Neuronal stem cell (in vitro differentiated cells): ENCODE measurements at regions not wholly inside any gene's neighbourhood (a gene's known extent, or its start where the extent isn't known, plus 50 kb on each side); places are given as distances from the start of the nearest gene placed in this dataset.

ENCODE experiments used
- DNase-seq: peaks from one replicate; pipeline ENCODE4 v3.0.0-alpha.2; 2013; ENCODE audit warnings: low spot score
- H2AFZ ChIP-seq: one replicate; pipeline ENCODE4 v1.6.1; 2013; ENCODE audit warnings: mild to moderate bottlenecking, low read length, inconsistent platforms
- H2AK5ac ChIP-seq: 2 replicates; pipeline ENCODE4 v1.6.1; 2013; ENCODE audit warnings: low read depth, mild to moderate bottlenecking, inconsistent platforms, low read length, moderate library complexity, mixed read lengths
- H2BK120ac ChIP-seq: 2 replicates; pipeline ENCODE4 v1.6.1; 2013; ENCODE audit warnings: low read depth, mild to moderate bottlenecking, inconsistent platforms, low read length, moderate library complexity, mixed read lengths
- H2BK12ac ChIP-seq: one replicate; pipeline ENCODE4 v1.6.1; 2013; ENCODE audit warnings: low read length, inconsistent platforms
- H2BK15ac ChIP-seq: 2 replicates; pipeline ENCODE4 v1.6.1; 2013; ENCODE audit warnings: mild to moderate bottlenecking, low read length, inconsistent platforms, mixed read lengths
- H2BK5ac ChIP-seq: one replicate; pipeline ENCODE4 v1.6.1; 2013; ENCODE audit warnings: inconsistent platforms, mild to moderate bottlenecking, low read length, moderate library complexity
- H3K14ac ChIP-seq: one replicate; pipeline ENCODE4 v1.6.1; 2013; ENCODE audit warnings: low read length, inconsistent platforms
- H3K18ac ChIP-seq: 2 replicates; pipeline ENCODE4 v1.6.1; 2013; ENCODE audit warnings: low read length, inconsistent platforms
- H3K23ac ChIP-seq: 2 replicates; pipeline ENCODE4 v1.6.1; 2013; ENCODE audit warnings: low read depth, mild to moderate bottlenecking, mixed read lengths, low read length, inconsistent platforms; ENCODE audit not compliant: poor library complexity
- H3K27ac ChIP-seq: replicated peaks from 3 replicates; pipeline ENCODE4 v1.5.1; 2013; ENCODE audit warnings: low read length, inconsistent platforms
- H3K27me3 ChIP-seq, 3 experiments: 2 replicates each; pipeline ENCODE4 v1.6.1; 2013; ENCODE audit warnings: low read length in 3 of 3, mild to moderate bottlenecking in 2 of 3, inconsistent platforms in 1 of 3, low read depth in 1 of 3, mixed read lengths in 1 of 3, moderate library complexity in 1 of 3; ENCODE audit not compliant: control insufficient read depth in 3 of 3, insufficient read depth in 3 of 3
- H3K36me3 ChIP-seq, 2 donors: replicated peaks in 1 of 2; 2 replicates each; pipeline ENCODE4 v1.6.1; 2013; ENCODE audit warnings: low read length in 2 of 2; ENCODE audit not compliant: control insufficient read depth in 2 of 2, insufficient read depth in 2 of 2
- H3K4ac ChIP-seq: 2 replicates; pipeline ENCODE4 v1.6.1; 2013; ENCODE audit warnings: inconsistent platforms, mild to moderate bottlenecking, low read length, moderate library complexity
- H3K4me1 ChIP-seq, 2 donors: 1 replicate in 1 of 2; 2 replicates in 1 of 2; pipeline ENCODE4 v1.6.1; 2013; ENCODE audit warnings: low read length in 2 of 2, low read depth in 1 of 2; ENCODE audit not compliant: control insufficient read depth in 2 of 2, insufficient read depth in 1 of 2
- H3K4me2 ChIP-seq: one replicate; pipeline ENCODE4 v1.6.1; 2013; ENCODE audit warnings: mild to moderate bottlenecking, low read length, inconsistent platforms; ENCODE audit not compliant: insufficient read depth, poor library complexity, severe bottlenecking
- H3K4me3 ChIP-seq, 2 donors: 2 replicates each; pipeline ENCODE4 v1.5.1; 2013; ENCODE audit warnings: low read length in 2 of 2, mild to moderate bottlenecking in 2 of 2, inconsistent platforms in 1 of 2, moderate library complexity in 1 of 2
- H3K79me1 ChIP-seq: one replicate; pipeline ENCODE4 v1.6.1; 2013; ENCODE audit warnings: low read depth, mild to moderate bottlenecking, inconsistent platforms, low read length, moderate library complexity
- H3K9ac ChIP-seq: one replicate; pipeline ENCODE4 v1.6.1; 2013; ENCODE audit warnings: mild to moderate bottlenecking, low read depth, low read length, inconsistent platforms; ENCODE audit not compliant: poor library complexity
- H3K9me3 ChIP-seq, 2 donors: replicated peaks in 1 of 2; 2 replicates each; pipeline versions ENCODE3 to v1.6.1; 2013; ENCODE audit warnings: low read length in 2 of 2, mild to moderate bottlenecking in 2 of 2, inconsistent platforms in 1 of 2, low read depth in 1 of 2, mixed read lengths in 1 of 2, moderate library complexity in 1 of 2; ENCODE audit not compliant: control insufficient read depth in 2 of 2, insufficient read depth in 1 of 2
- H4K8ac ChIP-seq: one replicate; pipeline ENCODE4 v1.6.1; 2013; ENCODE audit warnings: low read depth, mild to moderate bottlenecking, inconsistent platforms, low read length, moderate library complexity
- H4K91ac ChIP-seq: one replicate; pipeline ENCODE4 v1.6.1; 2013; ENCODE audit warnings: low read length, low read depth, mild to moderate bottlenecking, inconsistent platforms; ENCODE audit not compliant: poor library complexity
- WGBS, 2 donors: extraction: QIAGEN DNeasy Blood & Tissue Kit; methylation state at CpG; one replicate each; pipeline ENCODE4 v1.1.7; 2013; ENCODE audit warnings: missing lambda C conversion rate in 2 of 2, mixed read lengths in 1 of 2; ENCODE audit not compliant: insufficient read length in 2 of 2, insufficient replicate concordance in 1 of 2; ENCODE audit errors: extremely low coverage in 2 of 2; 5-methylcytosine and 5-hydroxymethylcytosine counted together

GRCh38 chr11:97364047-97364446, 974.2 kb downstream of the JRKL start:
- Histone ChIP-seq H3K4me2 (no peak overlapping the region), H3K18ac (no peak overlapping the region), H3K9ac (no peak overlapping the region), H3K23ac (no peak overlapping the region), H3K4me3 (no peak overlapping the region), H2AFZ (no peak overlapping the region), H4K8ac (no peak overlapping the region), H3K36me3 (no peaks in the 10 kb centered on the region), H3K4ac (no peak overlapping the region), H2BK12ac (no peak overlapping the region), H2BK15ac (no peak overlapping the region), H3K27ac (no peak overlapping the region), H3K4me1 (no peaks in the 10 kb centered on the region), H3K14ac (no peak overlapping the region), H3K79me1 (no peaks in the 10 kb centered on the region), H2BK5ac (no peak overlapping the region), H2BK120ac (no peak overlapping the region), H3K9me3 (peaks cover 0 to 2% of the 10 kb centered on the region in 2 donors), H2AK5ac (no peak overlapping the region), H4K91ac (no peak overlapping the region), H3K27me3 (no peaks in the 10 kb centered on the region)
- no peak for DNase-seq
- no CpG with 5 or more reads among the region's 1 CpG for WGBS, 2 donors

- Histone ChIP-seq H3K79me1 (no peaks in the 10 kb centered on the region), H4K91ac (no peak overlapping the region), H3K36me3 (no peaks in the 10 kb centered on the region), H2BK120ac (no peak overlapping the region), H3K27me3 (no peaks in the 10 kb centered on the region), H3K4ac (no peak overlapping the region), H4K8ac (no peak overlapping the region), H3K18ac (no peak overlapping the region), H2AK5ac (no peak overlapping the region), H3K9ac (no peak overlapping the region), H3K4me1 (no peaks in the 10 kb centered on the region), H2BK12ac (no peak overlapping the region), H3K27ac (no peak overlapping the region), H2AFZ (no peak overlapping the region), H2BK15ac (no peak overlapping the region), H3K4me3 (peak overlapping the region in 1 of 2 donors; percentile 29), H3K4me2 (no peak overlapping the region), H3K23ac (no peak overlapping the region), H3K9me3 (peaks cover 0 to 2% of the 10 kb centered on the region in 2 donors), H3K14ac (no peak overlapping the region), H2BK5ac (no peak overlapping the region)
- no peak for DNase-seq
- no CpG with 5 or more reads among the region's 10 CpGs for WGBS, 2 donors
Measured at GRCh38 chr11:97367406-97368083, 977.7 kb downstream of the JRKL start.

GRCh38 chr11:97389270-97389669, 999.5 kb downstream of the JRKL start:
- Histone ChIP-seq H2AFZ (no peak overlapping the region), H3K23ac (no peak overlapping the region), H3K79me1 (no peaks in the 10 kb centered on the region), H3K9me3 (no peaks in the 10 kb centered on the region), H3K4me1 (no peaks in the 10 kb centered on the region), H3K4me2 (no peak overlapping the region), H2BK15ac (no peak overlapping the region), H4K8ac (no peak overlapping the region), H2AK5ac (no peak overlapping the region), H2BK12ac (no peak overlapping the region), H3K14ac (no peak overlapping the region), H3K4me3 (no peak overlapping the region), H2BK5ac (no peak overlapping the region), H3K27ac (no peak overlapping the region), H3K4ac (no peak overlapping the region), H3K36me3 (no peaks in the 10 kb centered on the region), H4K91ac (no peak overlapping the region), H2BK120ac (no peak overlapping the region), H3K27me3 (no peaks in the 10 kb centered on the region), H3K9ac (no peak overlapping the region), H3K18ac (no peak overlapping the region)
- WGBS, 2 donors, result no CpG with 5 or more reads among the region's 2 CpGs
- no peak for DNase-seq

- H3K4me3 ChIP-seq, result no peak overlapping the region
- no peak overlapping the region for H2AK5ac ChIP-seq
- no peaks in the 10 kb centered on the region for H3K4me1 ChIP-seq
- no peak for DNase-seq
- no peak overlapping the region for H2BK12ac ChIP-seq
- H2BK120ac ChIP-seq, result no peak overlapping the region
- no peak overlapping the region for H3K4ac ChIP-seq
- no peaks in the 10 kb centered on the region for H3K27me3 ChIP-seq
- H3K36me3 ChIP-seq, result no peaks in the 10 kb centered on the region
- no peak overlapping the region for H2BK15ac ChIP-seq
- H2AFZ ChIP-seq, result no peak overlapping the region
- H3K79me1 ChIP-seq, result no peaks in the 10 kb centered on the region
- no peak overlapping the region for H3K14ac ChIP-seq
- no peak overlapping the region for H3K9ac ChIP-seq
- H2BK5ac ChIP-seq, result no peak overlapping the region
- no peak overlapping the region for H3K18ac ChIP-seq
- no CpG with 5 or more reads among the region's 4 CpGs for WGBS, 2 donors
- no peak overlapping the region for H3K27ac ChIP-seq
- H3K9me3 ChIP-seq, result no peaks in the 10 kb centered on the region
- no peak overlapping the region for H4K91ac ChIP-seq
- H3K4me2 ChIP-seq, result no peak overlapping the region
- H3K23ac ChIP-seq, result no peak overlapping the region
- H4K8ac ChIP-seq, result no peak overlapping the region
Measured at GRCh38 chr11:97398246-97398645, 1008.4 kb downstream of the JRKL start.
